Astrocyte (in vitro differentiated cells and primary cell): ENCODE measurements at regions not wholly inside any gene's neighbourhood (a gene's known extent, or its start where the extent isn't known, plus 50 kb on each side); places are given as distances from the start of the nearest gene placed in this dataset.
"Not testable (repeated sequence)": the region's sequence is repeated elsewhere in the genome, so short reads cannot be mapped to it uniquely, and the experiment has no call there.

ENCODE experiments used
- DNase-seq: peaks from one replicate; pipeline ENCODE4 v3.0.0-alpha.2; 2010; ENCODE audit warnings: low read depth
- FAIRE-seq: peaks from 2 replicates; lab custom pipeline; 2011; peaks lifted over from hg19 to GRCh38; lab: Jason Lieb, UNC
- H2AFZ ChIP-seq: 2 replicates; pipeline ENCODE4 v1.6.0; 2012; ENCODE audit warnings: low read depth, low read length, inconsistent platforms
- H3K27ac ChIP-seq: 2 replicates; pipeline ENCODE4 v1.5.1; 2011; ENCODE audit warnings: low read depth, low read length, inconsistent platforms
- H3K27me3 ChIP-seq: 2 replicates; pipeline ENCODE4 v1.6.0; 2011; ENCODE audit warnings: low read length, inconsistent platforms; ENCODE audit not compliant: insufficient read depth
- H3K36me3 ChIP-seq: 2 replicates; pipeline ENCODE4 v1.5.1; 2011; ENCODE audit warnings: low read length, inconsistent platforms; ENCODE audit not compliant: insufficient read depth
- H3K4me1 ChIP-seq: 2 replicates; pipeline ENCODE4 v1.5.1; 2011; ENCODE audit warnings: low read length, inconsistent platforms; ENCODE audit not compliant: insufficient read depth
- H3K4me2 ChIP-seq: 2 replicates; pipeline ENCODE4 v1.6.0; 2012; ENCODE audit warnings: low read length, inconsistent platforms
- H3K4me3 ChIP-seq: 2 replicates; pipeline ENCODE4 v1.5.1; 2011; ENCODE audit warnings: low read depth, mild to moderate bottlenecking, low read length, inconsistent platforms; ENCODE audit not compliant: insufficient read depth
- H3K79me2 ChIP-seq: 2 replicates; pipeline ENCODE4 v1.6.0; 2012; ENCODE audit warnings: mild to moderate bottlenecking, low read length, inconsistent platforms; ENCODE audit not compliant: insufficient read depth
- H3K9ac ChIP-seq: 2 replicates; pipeline ENCODE4 v1.6.0; 2012; ENCODE audit warnings: mild to moderate bottlenecking, low read length, inconsistent platforms
- H3K9me3 ChIP-seq: 2 replicates; pipeline ENCODE4 v1.5.1; 2012; ENCODE audit warnings: low read depth, mild to moderate bottlenecking, low read length, inconsistent platforms; ENCODE audit not compliant: insufficient read depth
- H4K20me1 ChIP-seq: 2 replicates; pipeline ENCODE4 v1.6.0; 2012; ENCODE audit warnings: low read length, inconsistent platforms; ENCODE audit not compliant: insufficient read depth
- H3K27ac Mint-ChIP-seq: one replicate; pipeline ENCODE4 v1.8.0; 2021; ENCODE audit warnings: mild to moderate bottlenecking, mixed read lengths; ENCODE audit not compliant: unreplicated experiment
- H3K27me3 Mint-ChIP-seq: one replicate; pipeline ENCODE4 v1.8.0; 2021; ENCODE audit warnings: low read depth, mixed read lengths; ENCODE audit not compliant: unreplicated experiment
- H3K36me3 Mint-ChIP-seq: one replicate; pipeline ENCODE4 v1.8.0; 2021; ENCODE audit warnings: low read depth, mixed read lengths; ENCODE audit not compliant: unreplicated experiment
- H3K4me1 Mint-ChIP-seq: one replicate; pipeline ENCODE4 v1.8.0; 2021; ENCODE audit warnings: low read depth, mixed read lengths; ENCODE audit not compliant: unreplicated experiment
- H3K4me3 Mint-ChIP-seq: one replicate; pipeline ENCODE4 v1.8.0; 2021; ENCODE audit warnings: mild to moderate bottlenecking, moderate library complexity, mixed read lengths; ENCODE audit not compliant: unreplicated experiment
- H3K9me3 Mint-ChIP-seq: one replicate; pipeline ENCODE4 v1.8.0; 2021; ENCODE audit warnings: mild to moderate bottlenecking, mixed read lengths; ENCODE audit not compliant: unreplicated experiment
- EZH2 ChIP-seq: IDR thresholded peaks from 2 replicates; pipeline ENCODE4 v1.6.1; 2012; ENCODE audit warnings: mild to moderate bottlenecking, low read length, inconsistent platforms; ENCODE audit not compliant: insufficient read depth
- TF ChIP-seq, protein P1 (sequence below): IDR thresholded peaks from 2 replicates; pipeline ENCODE4 v1.5.1; 2011; ENCODE audit warnings: low read depth, mild to moderate bottlenecking, inconsistent platforms, low read length, moderate library complexity; ENCODE audit not compliant: insufficient read depth

DNA sequence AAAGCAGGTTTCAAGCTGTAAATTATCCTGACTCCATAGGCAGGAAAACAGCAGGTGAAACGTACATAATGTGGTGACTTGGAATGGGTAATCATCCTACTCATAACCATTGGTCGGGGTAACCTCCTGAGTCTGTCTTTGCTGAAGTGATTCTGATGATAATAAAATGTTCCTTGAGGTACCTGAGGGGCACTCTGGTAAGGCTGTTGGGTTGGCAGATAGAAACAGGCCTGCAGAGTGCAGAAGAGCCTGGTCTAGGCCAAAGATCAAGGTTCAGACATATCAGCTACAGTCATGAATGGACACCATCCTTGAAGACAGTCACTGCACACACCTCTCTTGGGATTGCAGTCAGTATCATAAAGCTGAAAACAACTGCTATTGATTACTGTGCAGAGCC is 174.7 kb upstream of the RPL34 start:
- no peak overlapping the region for H3K4me3 ChIP-seq
- no peaks in the 10 kb centered on the region for H3K4me1 Mint-ChIP-seq
- TF ChIP-seq, protein P1, sequence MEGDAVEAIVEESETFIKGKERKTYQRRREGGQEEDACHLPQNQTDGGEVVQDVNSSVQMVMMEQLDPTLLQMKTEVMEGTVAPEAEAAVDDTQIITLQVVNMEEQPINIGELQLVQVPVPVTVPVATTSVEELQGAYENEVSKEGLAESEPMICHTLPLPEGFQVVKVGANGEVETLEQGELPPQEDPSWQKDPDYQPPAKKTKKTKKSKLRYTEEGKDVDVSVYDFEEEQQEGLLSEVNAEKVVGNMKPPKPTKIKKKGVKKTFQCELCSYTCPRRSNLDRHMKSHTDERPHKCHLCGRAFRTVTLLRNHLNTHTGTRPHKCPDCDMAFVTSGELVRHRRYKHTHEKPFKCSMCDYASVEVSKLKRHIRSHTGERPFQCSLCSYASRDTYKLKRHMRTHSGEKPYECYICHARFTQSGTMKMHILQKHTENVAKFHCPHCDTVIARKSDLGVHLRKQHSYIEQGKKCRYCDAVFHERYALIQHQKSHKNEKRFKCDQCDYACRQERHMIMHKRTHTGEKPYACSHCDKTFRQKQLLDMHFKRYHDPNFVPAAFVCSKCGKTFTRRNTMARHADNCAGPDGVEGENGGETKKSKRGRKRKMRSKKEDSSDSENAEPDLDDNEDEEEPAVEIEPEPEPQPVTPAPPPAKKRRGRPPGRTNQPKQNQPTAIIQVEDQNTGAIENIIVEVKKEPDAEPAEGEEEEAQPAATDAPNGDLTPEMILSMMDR = no peak
- no peak for TF ChIP-seq EZH2
- H2AFZ ChIP-seq = no peak overlapping the region
- DNase-seq (no peak), FAIRE-seq (no peak)
- peaks cover 3% of the 10 kb centered on the region for H3K27me3 ChIP-seq
- no peak overlapping the region for H3K27ac ChIP-seq
- no peaks in the 10 kb centered on the region for H3K4me1 ChIP-seq
- no peaks in the 10 kb centered on the region for H3K9me3 ChIP-seq
- H3K36me3 ChIP-seq = no peaks in the 10 kb centered on the region
- no peak overlapping the region for H3K9ac ChIP-seq
- peaks cover 2% of the 10 kb centered on the region for H3K9me3 Mint-ChIP-seq
- no peaks in the 10 kb centered on the region for H3K79me2 ChIP-seq
- H4K20me1 ChIP-seq = no peaks in the 10 kb centered on the region
- H3K36me3 Mint-ChIP-seq = no peaks in the 10 kb centered on the region
- no peak overlapping the region for H3K4me3 Mint-ChIP-seq
- no peak overlapping the region for H3K4me2 ChIP-seq
- H3K27ac Mint-ChIP-seq = no peak overlapping the region
- H3K27me3 Mint-ChIP-seq = peaks cover 14% of the 10 kb centered on the region

DNA sequence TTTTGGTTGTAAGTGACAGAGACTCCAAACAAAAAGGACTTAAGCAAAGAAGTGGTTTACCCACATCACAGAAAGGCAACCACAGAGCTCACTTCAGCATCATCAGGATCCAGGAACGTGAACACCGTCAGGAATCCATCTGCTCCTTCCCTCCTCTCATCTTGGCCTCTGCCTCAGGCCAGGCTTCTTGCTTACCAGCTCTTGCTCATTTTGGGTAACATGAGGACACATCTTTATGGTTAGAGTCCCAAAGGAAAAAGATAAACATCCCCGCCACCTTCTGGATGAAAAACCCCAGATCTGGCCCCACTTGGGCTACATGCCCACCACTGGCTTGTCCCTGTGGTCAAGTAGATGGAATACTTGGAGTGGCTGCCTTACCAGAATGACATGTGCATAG is 176.8 kb upstream of the RPL34 start:
- H3K27ac ChIP-seq = no peak overlapping the region
- H3K36me3 ChIP-seq = no peaks in the 10 kb centered on the region
- no peaks in the 10 kb centered on the region for H3K4me1 ChIP-seq
- H3K36me3 Mint-ChIP-seq = no peaks in the 10 kb centered on the region
- no peaks in the 10 kb centered on the region for H3K4me1 Mint-ChIP-seq
- H3K9ac ChIP-seq = no peak overlapping the region
- H2AFZ ChIP-seq = no peak overlapping the region
- no peaks in the 10 kb centered on the region for H3K9me3 ChIP-seq
- no peak for FAIRE-seq
- no peak overlapping the region for H3K4me3 ChIP-seq
- H3K9me3 Mint-ChIP-seq = peaks cover 8% of the 10 kb centered on the region
- peaks cover 3% of the 10 kb centered on the region for H3K27me3 ChIP-seq
- H3K27me3 Mint-ChIP-seq = peaks cover 19% of the 10 kb centered on the region
- H3K4me3 Mint-ChIP-seq = no peak overlapping the region
- H4K20me1 ChIP-seq = no peaks in the 10 kb centered on the region
- no peaks in the 10 kb centered on the region for H3K79me2 ChIP-seq
- no peak overlapping the region for H3K4me2 ChIP-seq
- no peak overlapping the region for H3K27ac Mint-ChIP-seq
- no peak for DNase-seq
- TF ChIP-seq, protein P1 = no peak
- TF ChIP-seq EZH2 = no peak

- DNase-seq (peak; percentile 89), FAIRE-seq (no peak)
- H3K4me1 ChIP-seq = peaks cover 9% of the 10 kb centered on the region
- peak overlapping the region; percentile 60 for H3K4me2 ChIP-seq
- H3K27ac ChIP-seq = peak overlapping the region; percentile 20
- H3K4me3 ChIP-seq = no peak overlapping the region
- no peak overlapping the region for H3K9ac ChIP-seq
- no peak overlapping the region for H2AFZ ChIP-seq
- H3K36me3 ChIP-seq = no peaks in the 10 kb centered on the region
- no peak overlapping the region for H3K27ac Mint-ChIP-seq
- H3K27me3 Mint-ChIP-seq = peaks cover 4% of the 10 kb centered on the region
- peaks cover 11% of the 10 kb centered on the region for H3K4me1 Mint-ChIP-seq
- H3K9me3 ChIP-seq = no peaks in the 10 kb centered on the region
- no peaks in the 10 kb centered on the region for H4K20me1 ChIP-seq
- H3K4me3 Mint-ChIP-seq = no peak overlapping the region
- TF ChIP-seq, protein P1 = no peak
- TF ChIP-seq EZH2 = no peak
- H3K36me3 Mint-ChIP-seq = no peaks in the 10 kb centered on the region
- H3K79me2 ChIP-seq = no peaks in the 10 kb centered on the region
- H3K9me3 Mint-ChIP-seq = peaks cover 12% of the 10 kb centered on the region
- H3K27me3 ChIP-seq = no peaks in the 10 kb centered on the region
These were observed 186.5 kb upstream of the RPL34 start for GRCh38 chr4:108433832-108434231.

GRCh38 chr4:108433394-108433793 is 187.0 kb upstream of the RPL34 start:
- H4K20me1 ChIP-seq, H3K9me3 Mint-ChIP-seq, H3K36me3 Mint-ChIP-seq, H3K27me3 Mint-ChIP-seq, H3K4me3 ChIP-seq, H3K79me2 ChIP-seq, H3K9ac ChIP-seq, FAIRE-seq, DNase-seq, H2AFZ ChIP-seq, H3K4me1 ChIP-seq, H3K27me3 ChIP-seq, H3K4me3 Mint-ChIP-seq, H3K27ac ChIP-seq, H3K36me3 ChIP-seq, H3K27ac Mint-ChIP-seq, H3K9me3 ChIP-seq: not testable (repeated sequence)
- peaks cover 11% of the 10 kb centered on the region for H3K4me1 Mint-ChIP-seq
- H3K4me2 ChIP-seq = peak overlapping the region; percentile 60
